SJSA1 (cell line): ENCODE measurements at regions not wholly inside any gene's neighbourhood (a gene's known extent, or its start where the extent isn't known, plus 50 kb on each side); places are given as distances from the start of the nearest gene placed in this dataset.

Experiments
- DNase-seq, 2 experiments: peaks; one replicate each; pipeline ENCODE4 v3.0.0-alpha.2; 2015 to 2020; ENCODE audit warnings: low spot score in 2 of 2, low read depth in 1 of 2
- H3K27ac ChIP-seq: fragments of 250-450 bp; sonication (Bioruptor Pico); 2 replicates; pipeline ENCODE4 v1.5.1; 2020; ENCODE audit warnings: mild to moderate bottlenecking, moderate library complexity
- H3K27me3 ChIP-seq: fragments of 250-450 bp; sonication (Bioruptor Pico); replicated peaks from 2 replicates; pipeline ENCODE4 v1.5.1; 2020; ENCODE audit warnings: mild to moderate bottlenecking, moderate library complexity
- H3K36me3 ChIP-seq: fragments of 250-450 bp; sonication (Bioruptor Pico); 2 replicates; pipeline ENCODE4 v1.5.1; 2020; ENCODE audit warnings: mild to moderate bottlenecking
- H3K4me1 ChIP-seq: fragments of 250-450 bp; sonication (Bioruptor Pico); replicated peaks from 2 replicates; pipeline ENCODE4 v1.6.1; 2021; ENCODE audit warnings: mild to moderate bottlenecking
- H3K4me3 ChIP-seq: fragments of 250-450 bp; sonication (Bioruptor Pico); 2 replicates; pipeline ENCODE4 v1.5.1; 2020; ENCODE audit warnings: mild to moderate bottlenecking
- H3K9me3 ChIP-seq: fragments of 250-450 bp; sonication (Bioruptor Pico); replicated peaks from 2 replicates; pipeline ENCODE4 v1.5.1; 2020; ENCODE audit warnings: mild to moderate bottlenecking

GRCh38 chr10:111921821-111922220 lies 261.7 kb downstream of the GPAM start:
- no peak for DNase-seq
- H3K27me3 ChIP-seq, result no peaks in the 10 kb centered on the region
- H3K27ac ChIP-seq, result no peak overlapping the region
- no peaks in the 10 kb centered on the region for H3K9me3 ChIP-seq
- H3K36me3 ChIP-seq, result no peaks in the 10 kb centered on the region
- H3K4me3 ChIP-seq, result no peak overlapping the region
- no peaks in the 10 kb centered on the region for H3K4me1 ChIP-seq

GRCh38 chr10:111923032-111923431 lies 260.5 kb downstream of the GPAM start:
- DNase-seq, result no peak
- Histone ChIP-seq H3K36me3 (no peaks in the 10 kb centered on the region), H3K9me3 (no peaks in the 10 kb centered on the region), H3K27ac (no peak overlapping the region), H3K4me1 (no peaks in the 10 kb centered on the region), H3K27me3 (no peaks in the 10 kb centered on the region), H3K4me3 (no peak overlapping the region)

- no peaks in the 10 kb centered on the region for H3K36me3 ChIP-seq
- no peaks in the 10 kb centered on the region for H3K9me3 ChIP-seq
- H3K27ac ChIP-seq, result no peak overlapping the region
- no peak overlapping the region for H3K4me3 ChIP-seq
- H3K27me3 ChIP-seq, result no peaks in the 10 kb centered on the region
- DNase-seq, result no peak
- H3K4me1 ChIP-seq, result no peaks in the 10 kb centered on the region
Measured at GRCh38 chr10:111926286-111926685, 257.3 kb downstream of the GPAM start.

- DNase-seq, result no peak
- no peak overlapping the region for H3K4me3 ChIP-seq
- H3K36me3 ChIP-seq, result no peaks in the 10 kb centered on the region
- H3K27me3 ChIP-seq, result no peaks in the 10 kb centered on the region
- no peak overlapping the region for H3K27ac ChIP-seq
- no peaks in the 10 kb centered on the region for H3K9me3 ChIP-seq
- H3K4me1 ChIP-seq, result no peaks in the 10 kb centered on the region
Measured at GRCh38 chr10:111933937-111934336, 249.6 kb downstream of the GPAM start.

GRCh38 chr10:111934931-111935330 lies 248.6 kb downstream of the GPAM start:
- Histone ChIP-seq H3K9me3 (no peaks in the 10 kb centered on the region), H3K4me3 (no peak overlapping the region), H3K36me3 (no peaks in the 10 kb centered on the region), H3K4me1 (no peaks in the 10 kb centered on the region), H3K27ac (no peak overlapping the region), H3K27me3 (no peaks in the 10 kb centered on the region)
- no peak for DNase-seq

GRCh38 chr10:111936143-111936542 lies 247.4 kb downstream of the GPAM start:
- H3K4me1 ChIP-seq, result no peaks in the 10 kb centered on the region
- H3K36me3 ChIP-seq, result no peaks in the 10 kb centered on the region
- no peak overlapping the region for H3K4me3 ChIP-seq
- no peaks in the 10 kb centered on the region for H3K27me3 ChIP-seq
- H3K9me3 ChIP-seq, result no peaks in the 10 kb centered on the region
- DNase-seq, result no peak
- H3K27ac ChIP-seq, result no peak overlapping the region

GRCh38 chr10:111944331-111944730 lies 239.2 kb downstream of the GPAM start:
- no peak for DNase-seq
- H3K27me3 ChIP-seq, result no peaks in the 10 kb centered on the region
- no peaks in the 10 kb centered on the region for H3K36me3 ChIP-seq
- no peaks in the 10 kb centered on the region for H3K4me1 ChIP-seq
- no peak overlapping the region for H3K4me3 ChIP-seq
- H3K9me3 ChIP-seq, result no peaks in the 10 kb centered on the region
- no peak overlapping the region for H3K27ac ChIP-seq

GRCh38 chr10:111953949-111954348 lies 229.6 kb downstream of the GPAM start:
- H3K4me3 ChIP-seq, result no peak overlapping the region
- H3K27me3 ChIP-seq, result no peaks in the 10 kb centered on the region
- no peaks in the 10 kb centered on the region for H3K4me1 ChIP-seq
- no peak overlapping the region for H3K27ac ChIP-seq
- no peaks in the 10 kb centered on the region for H3K36me3 ChIP-seq
- DNase-seq, result no peak
- 0 out of 2 replicates have a peak, but pooled peaks cover 2% of the 10 kb centered on the region for H3K9me3 ChIP-seq

- H3K9me3 ChIP-seq, result 0 out of 2 replicates have a peak, but pooled peaks cover 2% of the 10 kb centered on the region
- no peak for DNase-seq
- no peak overlapping the region for H3K27ac ChIP-seq
- H3K27me3 ChIP-seq, result no peaks in the 10 kb centered on the region
- H3K4me1 ChIP-seq, result no peaks in the 10 kb centered on the region
- no peak overlapping the region for H3K4me3 ChIP-seq
- H3K36me3 ChIP-seq, result no peaks in the 10 kb centered on the region
Measured at GRCh38 chr10:111954386-111954785, 229.2 kb downstream of the GPAM start.

GRCh38 chr10:111956841-111957240 lies 226.7 kb downstream of the GPAM start:
- DNase-seq, result no peak
- Histone ChIP-seq H3K27me3 (no peaks in the 10 kb centered on the region), H3K9me3 (0 out of 2 replicates have a peak, but pooled peaks cover 2% of the 10 kb centered on the region), H3K27ac (no peak overlapping the region), H3K4me1 (no peaks in the 10 kb centered on the region), H3K4me3 (no peak overlapping the region), H3K36me3 (no peaks in the 10 kb centered on the region)

- DNase-seq, result no peak
- Histone ChIP-seq H3K27ac (no peak overlapping the region), H3K4me1 (no peaks in the 10 kb centered on the region), H3K36me3 (no peaks in the 10 kb centered on the region), H3K9me3 (no peaks in the 10 kb centered on the region), H3K27me3 (no peaks in the 10 kb centered on the region), H3K4me3 (no peak overlapping the region)
Measured at GRCh38 chr10:111962951-111963350, 220.6 kb downstream of the GPAM start.

GRCh38 chr10:111967116-111967515 lies 216.4 kb downstream of the GPAM start:
- Histone ChIP-seq H3K36me3 (no peaks in the 10 kb centered on the region), H3K4me1 (no peaks in the 10 kb centered on the region), H3K27me3 (no peaks in the 10 kb centered on the region), H3K9me3 (no peaks in the 10 kb centered on the region), H3K27ac (no peak overlapping the region), H3K4me3 (no peak overlapping the region)
- DNase-seq, result no peak

GRCh38 chr10:111967547-111967946 lies 216.0 kb downstream of the GPAM start:
- Histone ChIP-seq H3K4me3 (no peak overlapping the region), H3K27ac (no peak overlapping the region), H3K27me3 (no peaks in the 10 kb centered on the region), H3K4me1 (no peaks in the 10 kb centered on the region), H3K9me3 (no peaks in the 10 kb centered on the region), H3K36me3 (no peaks in the 10 kb centered on the region)
- no peak for DNase-seq

- Histone ChIP-seq H3K9me3 (no peaks in the 10 kb centered on the region), H3K4me1 (no peaks in the 10 kb centered on the region), H3K27ac (no peak overlapping the region), H3K4me3 (no peak overlapping the region), H3K36me3 (no peaks in the 10 kb centered on the region), H3K27me3 (no peaks in the 10 kb centered on the region)
- no peak for DNase-seq
Measured at GRCh38 chr10:111968647-111969046, 214.9 kb downstream of the GPAM start.

- Histone ChIP-seq H3K27ac (no peak overlapping the region), H3K36me3 (no peaks in the 10 kb centered on the region), H3K9me3 (no peaks in the 10 kb centered on the region), H3K4me1 (no peaks in the 10 kb centered on the region), H3K27me3 (no peaks in the 10 kb centered on the region), H3K4me3 (no peak overlapping the region)
- DNase-seq, result no peak
Measured at GRCh38 chr10:111970111-111970510, 213.5 kb downstream of the GPAM start.
